ENCODE measurements at regions not wholly inside any gene's neighbourhood (a gene's known extent, or its start where the extent isn't known, plus 50 kb on each side); places are given as distances from the start of the nearest gene placed in this dataset.

GRCh38 chr5:76030343-76030742 is 52.8 kb upstream of the SV2C start:
- DNase-seq = no peak
- no peak for TF ChIP-seq CTCF (IDR thresholded peaks at IDR 0.05)
- TF ChIP-seq POLR2A (IDR thresholded peaks at IDR 0.05) = no peak
- no peaks in the 10 kb centered on the region for H3K36me3 ChIP-seq

GRCh38 chr5:76029739-76030138 is 53.4 kb upstream of the SV2C start:
- Histone ChIP-seq H3K27ac (no peak overlapping the region), H3K9me3 (no peaks in the 10 kb centered on the region)

More at GRCh38 chr5:76030343-76030742, 52.8 kb upstream of the SV2C start:
- H3K27me3 ChIP-seq = no peaks in the 10 kb centered on the region
- no peak overlapping the region for H3K4me3 ChIP-seq
- H3K9me3 ChIP-seq = no peaks in the 10 kb centered on the region
- no peaks in the 10 kb centered on the region for H3K4me1 ChIP-seq
- H3K27ac ChIP-seq = no peak overlapping the region

DNA sequence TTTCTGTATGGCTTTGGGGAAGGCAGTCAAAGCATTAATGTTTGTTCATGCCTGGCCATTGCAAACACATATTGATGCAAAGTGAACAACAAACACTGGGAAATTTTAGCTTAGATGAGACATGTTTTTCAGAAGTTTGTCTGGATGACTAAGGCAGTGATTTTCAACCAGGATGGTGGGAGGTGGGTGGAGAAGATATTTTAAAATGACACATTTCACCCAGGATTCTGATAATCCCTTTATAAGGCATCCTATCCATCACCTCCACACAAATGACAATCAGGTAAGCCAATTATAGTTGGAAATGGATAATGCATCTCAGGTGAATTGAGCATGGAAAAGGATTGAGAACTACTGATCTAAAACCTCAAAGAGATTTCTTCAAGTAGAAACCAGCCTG is 57.4 kb upstream of the SV2C start:
- no peak overlapping the region for H3K4me3 ChIP-seq
- DNase-seq = no peak

More at GRCh38 chr5:76029739-76030138, 53.4 kb upstream of the SV2C start:
- Histone ChIP-seq H3K4me1 (no peaks in the 10 kb centered on the region), H3K36me3 (no peaks in the 10 kb centered on the region), H3K4me3 (no peak overlapping the region), H3K27me3 (no peaks in the 10 kb centered on the region)
- no peak for DNase-seq
- no peak for TF ChIP-seq CTCF (IDR thresholded peaks at IDR 0.05)
- no peak for TF ChIP-seq POLR2A (IDR thresholded peaks at IDR 0.05)

DNA sequence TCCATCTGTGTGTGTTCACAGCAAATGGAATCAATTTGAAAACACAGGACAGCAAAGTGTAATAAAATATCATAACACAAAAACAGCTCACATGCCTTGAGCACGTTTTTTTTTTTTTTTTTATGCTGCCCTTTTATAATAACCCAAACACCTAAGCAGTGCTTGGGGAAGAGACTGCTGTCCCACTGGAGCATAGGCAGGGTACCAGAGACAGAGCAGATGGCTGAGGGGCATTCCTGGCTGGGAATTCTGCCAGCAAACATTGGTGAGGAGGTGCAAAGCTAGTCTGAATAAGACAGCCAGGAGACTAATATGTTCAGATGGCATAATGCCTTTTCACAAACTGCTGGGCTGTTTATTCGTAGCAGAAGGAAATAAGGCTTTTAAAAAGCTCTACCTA is 58.1 kb upstream of the SV2C start:
- Histone ChIP-seq H3K9me3 (no peaks in the 10 kb centered on the region), H3K4me3 (no peak overlapping the region), H3K27me3 (no peaks in the 10 kb centered on the region), H3K27ac (no peak overlapping the region), H3K36me3 (no peaks in the 10 kb centered on the region), H3K4me1 (no peaks in the 10 kb centered on the region)
- TF ChIP-seq CTCF (IDR thresholded peaks at IDR 0.05) = no peak
- no peak for TF ChIP-seq POLR2A (IDR thresholded peaks at IDR 0.05)
- no peak for DNase-seq

More for the DNA sequence above, 57.4 kb upstream of the SV2C start:
- no peaks in the 10 kb centered on the region for H3K9me3 ChIP-seq
- H3K27me3 ChIP-seq = no peaks in the 10 kb centered on the region
- no peak overlapping the region for H3K27ac ChIP-seq
- H3K4me1 ChIP-seq = no peaks in the 10 kb centered on the region
- no peaks in the 10 kb centered on the region for H3K36me3 ChIP-seq
- TF ChIP-seq POLR2A (IDR thresholded peaks at IDR 0.05) (no peak), CTCF (IDR thresholded peaks at IDR 0.05) (no peak)

GRCh38 chr5:76022611-76023010 is 60.6 kb upstream of the SV2C start:
- TF ChIP-seq CTCF (IDR thresholded peaks at IDR 0.05) (no peak), POLR2A (IDR thresholded peaks at IDR 0.05) (no peak)
- DNase-seq = no peak
- Histone ChIP-seq H3K36me3 (no peaks in the 10 kb centered on the region), H3K9me3 (no peaks in the 10 kb centered on the region), H3K27me3 (no peaks in the 10 kb centered on the region), H3K4me3 (no peak overlapping the region), H3K4me1 (no peaks in the 10 kb centered on the region), H3K27ac (no peak overlapping the region)

DNA sequence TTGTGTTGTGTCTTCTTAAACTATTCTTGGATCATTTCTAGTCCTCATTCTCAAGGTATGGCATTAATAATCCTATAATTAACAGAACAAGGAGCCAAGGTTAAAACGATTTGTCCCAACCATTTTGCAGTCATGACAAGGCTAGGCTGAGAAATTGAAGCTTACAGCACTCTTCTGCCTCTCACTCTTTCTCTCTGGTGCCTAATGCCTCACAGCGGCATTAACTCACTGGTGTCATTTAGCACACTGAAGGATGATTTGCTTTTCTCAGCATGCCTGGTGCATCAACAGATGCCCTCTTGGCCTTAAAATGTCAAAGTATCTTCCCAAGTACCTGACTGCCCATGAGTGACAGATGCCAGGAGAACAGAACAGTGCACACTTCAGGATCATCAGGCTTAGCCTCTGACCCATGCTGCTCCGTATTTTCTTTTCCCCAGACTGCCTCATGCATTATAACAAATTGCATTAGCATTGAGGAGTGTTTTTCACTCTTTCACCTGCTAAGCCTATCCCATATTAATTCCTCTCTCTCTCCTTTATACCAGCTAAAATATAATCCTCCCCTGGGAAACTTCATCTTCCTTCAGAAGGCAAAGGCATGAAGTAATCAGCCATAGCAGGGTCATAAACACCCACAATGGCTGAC is 61.1 kb upstream of the SV2C start:
- Histone ChIP-seq H3K9me3 (no peaks in the 10 kb centered on the region), H3K4me1 (no peaks in the 10 kb centered on the region), H3K36me3 (no peaks in the 10 kb centered on the region), H3K4me3 (no peak overlapping the region), H3K27me3 (no peaks in the 10 kb centered on the region), H3K27ac (no peak overlapping the region)
- DNase-seq = no peak
- TF ChIP-seq CTCF (IDR thresholded peaks at IDR 0.05) = no peak
- TF ChIP-seq POLR2A (IDR thresholded peaks at IDR 0.05) = no peak

Data from Peyer's patch (tissue), 4 donors.